ENCODE measurements at regions not wholly inside any gene's neighbourhood (a gene's known extent, or its start where the extent isn't known, plus 50 kb on each side); places are given as distances from the start of the nearest gene placed in this dataset.

GRCh38 chr7:17668122-17668521, 272.2 kb downstream of the SNX13 start:
- no peak for TF ChIP-seq EZH2phosphoT487 (IDR thresholded peaks at IDR 0.05; ENCODE audit: borderline replicate concordance, low read length)
- no peak for TF ChIP-seq EZH2 (IDR thresholded peaks at IDR 0.05; ENCODE audit: low read length, unreplicated experiment)
- TF ChIP-seq CTCF (conservative IDR thresholded peaks at IDR 0.05; ENCODE audit: low read depth, low read length) = no peak

GRCh38 chr7:17669204-17669603, 271.1 kb downstream of the SNX13 start:
- Histone ChIP-seq H3K36me3 (ENCODE audit: low read depth, low read length) (no peaks in the 10 kb centered on the region), H3K9me3 (ENCODE audit: low read length) (no peaks in the 10 kb centered on the region), H2AFZ (ENCODE audit: low read length) (no peak overlapping the region), H3K4me3 (ENCODE audit: low read length) (no peak overlapping the region), H3K9ac (ENCODE audit: low read length) (no peak overlapping the region), H4K20me1 (ENCODE audit: low read length) (no peaks in the 10 kb centered on the region), H3K27me3 (ENCODE audit: low read length) (no peaks in the 10 kb centered on the region), H3K4me1 (ENCODE audit: insufficient read depth, low read length) (peaks cover 3% of the 10 kb centered on the region), H3K9me2 (replicated peaks; ENCODE audit: low read length) (no peaks in the 10 kb centered on the region), H3K4me2 (ENCODE audit: low read length) (no peak overlapping the region), H3K79me2 (ENCODE audit: low read length) (no peaks in the 10 kb centered on the region), H3F3A (ENCODE audit: low read length, unreplicated experiment) (no peaks in the 10 kb centered on the region), H3K27ac (ENCODE audit: low read length) (no peak overlapping the region)
- POLR2A ChIA-PET (ENCODE audit: unreplicated experiment) = no interaction called here
- no peak for ATAC-seq
- CTCF ChIA-PET = no interaction called here
- no TSS peak for BruUV-seq (replicated peaks)
- TF ChIP-seq CTCF (conservative IDR thresholded peaks at IDR 0.05; ENCODE audit: low read depth, low read length) (no peak), EZH2phosphoT487 (IDR thresholded peaks at IDR 0.05; ENCODE audit: borderline replicate concordance, low read length) (no peak), EZH2 (IDR thresholded peaks at IDR 0.05; ENCODE audit: low read length, unreplicated experiment) (no peak)
- no peak for DNase-seq
- intact Hi-C loops (cut with micrococcal nuclease) = no loop called here

More at GRCh38 chr7:17668122-17668521, 272.2 kb downstream of the SNX13 start:
- ATAC-seq = no peak
- no TSS peak for BruUV-seq (replicated peaks)
- H3K4me1 ChIP-seq (ENCODE audit: insufficient read depth, low read length) = peaks cover 4% of the 10 kb centered on the region; the same call in 1 of the 2 replicates
- H3K79me2 ChIP-seq (ENCODE audit: low read length) = no peaks in the 10 kb centered on the region
- intact Hi-C loops (cut with micrococcal nuclease) = no loop called here
- no peak for DNase-seq
- no peaks in the 10 kb centered on the region for H3K9me3 ChIP-seq (ENCODE audit: low read length)
- H3K27ac ChIP-seq (ENCODE audit: low read length) = no peak overlapping the region
- no peak overlapping the region for H3K4me2 ChIP-seq (ENCODE audit: low read length)
- H3F3A ChIP-seq (ENCODE audit: low read length, unreplicated experiment) = no peaks in the 10 kb centered on the region
- POLR2A ChIA-PET (ENCODE audit: unreplicated experiment) = no interaction called here
- H3K9ac ChIP-seq (ENCODE audit: low read length) = no peak overlapping the region
- H4K20me1 ChIP-seq (ENCODE audit: low read length) = no peaks in the 10 kb centered on the region
- no peaks in the 10 kb centered on the region for H3K9me2 ChIP-seq (replicated peaks; ENCODE audit: low read length)
- no peak overlapping the region for H3K4me3 ChIP-seq (ENCODE audit: low read length)
- no peaks in the 10 kb centered on the region for H3K36me3 ChIP-seq (ENCODE audit: low read depth, low read length)
- H3K27me3 ChIP-seq (ENCODE audit: low read length) = no peaks in the 10 kb centered on the region
- CTCF ChIA-PET = no interaction called here
- H2AFZ ChIP-seq (ENCODE audit: low read length) = no peak overlapping the region

DNA sequence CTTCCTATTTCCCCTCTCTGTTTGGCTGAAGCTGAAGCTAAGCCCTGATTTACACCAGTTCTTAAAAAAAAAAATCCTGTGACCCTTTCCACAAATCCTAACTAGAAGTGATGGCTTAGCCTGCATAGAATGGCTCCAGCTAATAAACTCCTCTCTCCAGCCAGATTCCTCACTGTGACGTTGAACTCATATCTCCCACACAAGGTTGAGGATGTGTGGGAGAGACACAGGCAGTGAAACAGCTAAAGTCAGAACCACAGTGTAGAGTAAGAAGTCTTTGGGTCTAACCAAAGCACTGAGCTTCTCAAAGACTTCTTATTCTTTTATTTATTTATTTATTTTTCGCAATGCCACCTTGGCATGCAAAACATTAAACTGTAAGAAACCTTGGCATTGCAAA, 268.3 kb downstream of the SNX13 start:
- Histone ChIP-seq H3K27ac (ENCODE audit: low read length) (no peak overlapping the region), H3K4me2 (ENCODE audit: low read length) (no peak overlapping the region), H3F3A (ENCODE audit: low read length, unreplicated experiment) (no peaks in the 10 kb centered on the region), H3K27me3 (ENCODE audit: low read length) (no peaks in the 10 kb centered on the region), H2AFZ (ENCODE audit: low read length) (no peak overlapping the region), H3K4me3 (ENCODE audit: low read length) (no peak overlapping the region), H3K36me3 (ENCODE audit: low read depth, low read length) (no peaks in the 10 kb centered on the region), H3K9ac (ENCODE audit: low read length) (no peak overlapping the region), H4K20me1 (ENCODE audit: low read length) (no peaks in the 10 kb centered on the region), H3K79me2 (ENCODE audit: low read length) (no peaks in the 10 kb centered on the region), H3K4me1 (ENCODE audit: insufficient read depth, low read length) (peaks cover 11% of the 10 kb centered on the region), H3K9me3 (ENCODE audit: low read length) (no peaks in the 10 kb centered on the region), H3K9me2 (replicated peaks; ENCODE audit: low read length) (no peaks in the 10 kb centered on the region)
- ChIA-PET CTCF (interaction anchor here (0.7 kb wide), 1 partner anchor 311 kb away, joined by 3 read pairs; no protein-coding TSS in a partner anchor), POLR2A (ENCODE audit: unreplicated experiment) (no interaction called here)
- BruUV-seq (replicated peaks) = no TSS peak
- no peak for DNase-seq
- ATAC-seq = no peak
- intact Hi-C loops (cut with micrococcal nuclease) = no loop called here
- TF ChIP-seq EZH2 (IDR thresholded peaks at IDR 0.05; ENCODE audit: low read length, unreplicated experiment) (no peak), EZH2phosphoT487 (IDR thresholded peaks at IDR 0.05; ENCODE audit: borderline replicate concordance, low read length) (no peak), CTCF (conservative IDR thresholded peaks at IDR 0.05; ENCODE audit: low read depth, low read length) (no peak)

All from PC-3 (cell line).